Central memory CD8-positive, alpha-beta T cell (primary cell): ENCODE measurements at regions not wholly inside any gene's neighbourhood (a gene's known extent, or its start where the extent isn't known, plus 50 kb on each side); places are given as distances from the start of the nearest gene placed in this dataset.

Experiments used
- ATAC-seq: fragments of 150-1000 bp; cut with Tn5 transposase; replicated peaks from 2 replicates; pipeline ENCODE4 v1.10.0; 2022; ENCODE audit warnings: mild to moderate bottlenecking, moderate FRiP score, moderate number of reproducible peaks; ENCODE audit not compliant: poor library complexity, severe bottlenecking; ENCODE audit errors: extremely low read depth
- DNase-seq, 2 donors: peaks; one replicate each; pipeline ENCODE4 v3.0.0; 2021; ENCODE audit warnings: low spot score in 2 of 2
- H3K27ac Mint-ChIP-seq: one replicate; pipeline ENCODE4 v1.8.0; 2022; ENCODE audit warnings: low read depth, mild to moderate bottlenecking, moderate library complexity, mixed read lengths
- H3K27me3 Mint-ChIP-seq: one replicate; pipeline ENCODE4 v1.8.0; 2022; ENCODE audit warnings: mixed read lengths
- H3K36me3 Mint-ChIP-seq: one replicate; pipeline ENCODE4 v1.8.0; 2022; ENCODE audit warnings: mild to moderate bottlenecking, moderate library complexity, mixed read lengths; ENCODE audit not compliant: insufficient read depth
- H3K4me1 Mint-ChIP-seq: one replicate; pipeline ENCODE4 v1.8.0; 2022; ENCODE audit warnings: mixed read lengths
- H3K4me3 Mint-ChIP-seq: one replicate; pipeline ENCODE4 v1.8.0; 2022; ENCODE audit warnings: mild to moderate bottlenecking, moderate library complexity, mixed read lengths
- H3K9me3 Mint-ChIP-seq: one replicate; pipeline ENCODE4 v1.8.0; 2022; ENCODE audit warnings: mixed read lengths

- Mint-ChIP-seq H3K4me3 (no peak overlapping the region), H3K4me1 (no peaks in the 10 kb centered on the region), H3K27me3 (no peaks in the 10 kb centered on the region), H3K9me3 (peaks cover 11% of the 10 kb centered on the region), H3K36me3 (peaks cover 1% of the 10 kb centered on the region), H3K27ac (no peak overlapping the region)
- ATAC-seq (no peak), DNase-seq (no peak)
These were observed 1313.7 kb upstream of the CDH8 start for GRCh38 chr16:63349961-63350360.

- no peak overlapping the region for H3K4me3 Mint-ChIP-seq
- DNase-seq: no peak
- no peaks in the 10 kb centered on the region for H3K27me3 Mint-ChIP-seq
- no peak for ATAC-seq
- no peaks in the 10 kb centered on the region for H3K4me1 Mint-ChIP-seq
- H3K36me3 Mint-ChIP-seq: no peaks in the 10 kb centered on the region
- H3K27ac Mint-ChIP-seq: no peak overlapping the region
- peaks cover 21% of the 10 kb centered on the region for H3K9me3 Mint-ChIP-seq
These were observed 1309.8 kb upstream of the CDH8 start for GRCh38 chr16:63346000-63346399.

DNA sequence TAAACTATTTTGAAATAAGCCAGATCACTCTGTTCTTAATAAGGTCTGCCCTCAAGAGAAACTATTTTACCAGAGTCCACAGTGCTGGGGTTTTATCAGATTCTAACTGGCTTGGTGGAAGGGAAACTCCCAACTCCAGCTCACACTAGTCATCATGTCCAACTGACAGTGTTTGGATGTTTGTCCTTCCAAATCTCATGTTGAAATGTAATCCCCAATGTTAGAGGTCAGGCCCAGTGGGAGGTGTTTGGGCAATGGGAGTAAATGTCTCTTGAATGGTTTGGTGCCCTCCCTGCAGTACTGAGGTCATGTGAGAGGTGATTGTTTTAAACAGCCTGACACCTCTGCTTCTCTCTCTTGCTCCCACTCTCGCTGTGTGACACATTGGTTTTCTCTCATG is 1301.0 kb upstream of the CDH8 start:
- H3K27ac Mint-ChIP-seq: no peak overlapping the region
- ATAC-seq: no peak
- H3K27me3 Mint-ChIP-seq: no peaks in the 10 kb centered on the region
- no peaks in the 10 kb centered on the region for H3K36me3 Mint-ChIP-seq
- no peak for DNase-seq
- H3K4me1 Mint-ChIP-seq: no peaks in the 10 kb centered on the region
- H3K4me3 Mint-ChIP-seq: no peak overlapping the region
- H3K9me3 Mint-ChIP-seq: peaks cover 27% of the 10 kb centered on the region

DNA sequence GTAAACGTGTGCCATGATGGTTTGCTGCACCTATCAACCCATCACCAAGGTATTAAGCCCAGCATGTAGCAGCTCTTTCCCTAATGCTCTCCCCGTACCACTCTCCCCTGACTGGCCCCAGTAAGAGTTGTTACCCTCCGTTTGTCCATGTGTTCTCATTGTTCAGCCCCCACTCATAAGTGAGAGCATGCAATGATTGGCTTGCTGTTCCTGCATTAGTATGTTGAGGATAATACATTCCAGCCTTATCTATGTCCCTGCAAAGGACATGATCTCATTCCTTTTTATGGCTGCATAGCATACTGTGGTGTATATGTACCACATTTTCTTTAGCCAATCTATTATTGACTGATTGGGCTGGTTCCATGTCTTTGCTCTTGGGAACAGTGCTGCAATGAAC is 1294.9 kb upstream of the CDH8 start:
- Mint-ChIP-seq H3K9me3 (peaks cover 17% of the 10 kb centered on the region), H3K4me1 (no peaks in the 10 kb centered on the region), H3K27me3 (no peaks in the 10 kb centered on the region), H3K36me3 (no peaks in the 10 kb centered on the region), H3K4me3 (no peak overlapping the region), H3K27ac (no peak overlapping the region)
- no peak for DNase-seq
- no peak for ATAC-seq

- no peak for ATAC-seq
- Mint-ChIP-seq H3K9me3 (peaks cover 14% of the 10 kb centered on the region), H3K36me3 (no peaks in the 10 kb centered on the region), H3K27me3 (no peaks in the 10 kb centered on the region), H3K4me1 (no peaks in the 10 kb centered on the region), H3K27ac (no peak overlapping the region), H3K4me3 (no peak overlapping the region)
- DNase-seq: no peak
These were observed 1290.6 kb upstream of the CDH8 start for GRCh38 chr16:63326736-63327339.

DNA sequence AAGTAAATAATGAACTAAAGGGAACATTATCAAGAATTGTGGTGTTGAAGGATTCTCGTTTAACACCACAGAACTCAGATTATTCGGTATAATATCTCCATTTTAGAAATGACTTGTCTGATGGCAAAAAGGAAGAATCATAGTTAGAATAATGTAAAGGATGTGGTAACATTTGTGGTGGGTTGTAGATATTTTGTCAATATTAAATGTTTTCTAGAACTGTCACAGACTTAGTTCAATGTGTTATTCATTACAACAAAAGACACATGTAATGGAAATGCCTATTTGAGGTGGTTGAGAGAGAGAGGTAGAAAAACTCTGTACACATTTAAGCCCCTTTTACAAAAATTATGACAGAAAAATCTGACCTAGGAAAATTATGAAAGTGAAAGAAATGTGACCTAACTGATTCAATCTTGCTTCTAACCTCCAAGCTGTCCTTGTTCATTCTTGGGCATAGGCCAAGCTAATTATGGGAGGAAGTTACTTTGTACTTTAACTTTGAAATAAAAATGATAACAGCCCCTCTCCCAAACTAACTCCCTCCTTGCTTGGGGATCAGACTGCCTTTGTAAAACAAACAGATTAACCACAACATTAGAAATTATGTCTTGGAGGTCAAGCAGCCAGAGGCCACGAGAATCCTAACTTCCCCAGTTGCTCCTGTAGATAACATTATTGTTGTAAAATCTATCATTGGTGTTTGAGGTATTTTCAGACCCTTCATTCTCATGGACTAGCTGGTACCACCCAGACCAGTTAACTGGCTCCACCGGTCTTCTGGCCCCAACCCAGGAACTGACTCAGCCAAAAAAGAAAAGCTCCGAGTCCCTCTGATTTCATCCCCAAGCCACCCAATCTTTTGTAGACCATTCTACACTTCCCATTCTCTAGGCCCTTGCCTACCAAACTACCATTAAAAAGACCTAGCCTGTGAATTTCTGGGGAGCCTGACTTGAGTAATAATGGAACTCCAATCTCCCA is 1287.8 kb upstream of the CDH8 start:
- Mint-ChIP-seq H3K9me3 (peaks cover 24% of the 10 kb centered on the region), H3K27me3 (no peaks in the 10 kb centered on the region), H3K4me3 (no peak overlapping the region), H3K36me3 (no peaks in the 10 kb centered on the region), H3K4me1 (no peaks in the 10 kb centered on the region), H3K27ac (no peak overlapping the region)
- ATAC-seq (no peak), DNase-seq (no peak)

- no peak overlapping the region for H3K4me3 Mint-ChIP-seq
- no peak for DNase-seq
- no peaks in the 10 kb centered on the region for H3K27me3 Mint-ChIP-seq
- H3K36me3 Mint-ChIP-seq: no peaks in the 10 kb centered on the region
- no peaks in the 10 kb centered on the region for H3K4me1 Mint-ChIP-seq
- H3K9me3 Mint-ChIP-seq: peaks cover 21% of the 10 kb centered on the region
- no peak overlapping the region for H3K27ac Mint-ChIP-seq
- no peak for ATAC-seq
These were observed 1286.8 kb upstream of the CDH8 start for GRCh38 chr16:63323055-63323454.

GRCh38 chr16:63315229-63315628 is 1279.0 kb upstream of the CDH8 start:
- no peaks in the 10 kb centered on the region for H3K4me1 Mint-ChIP-seq
- no peak for ATAC-seq
- H3K27me3 Mint-ChIP-seq: no peaks in the 10 kb centered on the region
- H3K4me3 Mint-ChIP-seq: no peak overlapping the region
- peaks cover 31% of the 10 kb centered on the region for H3K9me3 Mint-ChIP-seq
- H3K36me3 Mint-ChIP-seq: no peaks in the 10 kb centered on the region
- DNase-seq: no peak
- no peak overlapping the region for H3K27ac Mint-ChIP-seq

DNA sequence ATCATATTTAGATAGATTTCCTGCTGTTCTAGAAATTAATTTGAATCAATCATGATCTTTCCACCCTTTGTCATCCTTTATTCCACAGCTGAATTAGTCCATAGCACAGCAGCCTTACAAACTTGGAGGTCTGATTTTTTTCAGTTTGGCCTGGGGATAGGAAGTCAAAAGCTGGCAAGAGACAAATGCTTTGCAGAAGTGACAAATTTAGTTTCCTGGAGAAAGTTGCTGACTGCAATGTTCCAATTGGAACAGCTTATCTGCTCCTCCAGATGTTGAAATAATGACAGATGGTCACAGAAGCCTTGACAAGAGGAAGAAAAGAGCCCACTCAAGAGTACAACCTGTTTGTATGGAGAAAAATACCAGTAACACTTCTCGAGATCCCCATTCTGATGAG is 1276.1 kb upstream of the CDH8 start:
- Mint-ChIP-seq H3K4me1 (no peaks in the 10 kb centered on the region), H3K27ac (no peak overlapping the region), H3K4me3 (no peak overlapping the region), H3K27me3 (no peaks in the 10 kb centered on the region), H3K9me3 (peaks cover 25% of the 10 kb centered on the region), H3K36me3 (no peaks in the 10 kb centered on the region)
- DNase-seq: no peak
- no peak for ATAC-seq

DNA sequence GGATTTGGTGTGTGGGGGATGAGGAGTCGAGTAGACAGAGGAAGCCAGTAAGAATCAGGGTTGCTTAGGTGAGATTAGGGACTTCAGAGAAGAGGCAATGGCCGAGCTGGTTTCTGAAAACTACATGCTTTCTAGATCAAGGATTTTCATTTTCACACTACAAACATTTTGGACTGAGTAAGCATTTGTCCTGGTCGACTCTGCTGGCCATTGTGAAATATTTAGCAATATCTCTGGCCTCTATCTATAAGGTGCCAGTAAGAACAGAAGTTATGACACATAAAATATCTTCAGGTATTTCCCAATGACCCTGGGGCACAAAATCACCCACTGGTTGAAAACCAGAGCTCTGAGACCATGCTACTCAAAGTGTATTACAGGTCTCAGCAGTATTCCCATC is 1275.1 kb upstream of the CDH8 start:
- no peaks in the 10 kb centered on the region for H3K4me1 Mint-ChIP-seq
- DNase-seq: no peak
- no peak for ATAC-seq

DNA sequence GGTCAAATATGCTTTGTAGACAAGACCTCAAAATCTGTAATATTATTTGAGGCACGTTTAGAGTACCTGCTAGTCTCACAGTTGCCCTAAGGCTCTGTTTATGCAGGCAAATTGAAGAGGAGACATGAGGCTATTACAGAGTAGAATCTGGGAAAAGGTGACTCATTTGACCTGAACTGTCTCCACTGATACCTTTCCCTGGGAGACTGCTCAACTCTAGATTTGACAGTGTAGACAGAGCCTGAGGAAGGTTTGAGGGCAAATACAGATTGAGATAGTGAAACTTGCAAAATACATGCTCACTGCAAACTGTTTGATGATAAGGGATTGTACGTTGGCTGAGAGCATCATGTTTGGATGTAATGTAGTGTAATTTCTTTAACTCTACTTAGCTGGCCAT is 1266.6 kb upstream of the CDH8 start:
- Mint-ChIP-seq H3K4me3 (no peak overlapping the region), H3K4me1 (no peaks in the 10 kb centered on the region), H3K27ac (no peak overlapping the region), H3K9me3 (peaks cover 29% of the 10 kb centered on the region), H3K27me3 (no peaks in the 10 kb centered on the region), H3K36me3 (no peaks in the 10 kb centered on the region)
- DNase-seq (no peak), ATAC-seq (no peak)

More for the DNA sequence above, 1275.1 kb upstream of the CDH8 start:
- Mint-ChIP-seq H3K9me3 (peaks cover 23% of the 10 kb centered on the region), H3K27ac (no peak overlapping the region), H3K27me3 (no peaks in the 10 kb centered on the region), H3K4me3 (no peak overlapping the region), H3K36me3 (no peaks in the 10 kb centered on the region)

DNA sequence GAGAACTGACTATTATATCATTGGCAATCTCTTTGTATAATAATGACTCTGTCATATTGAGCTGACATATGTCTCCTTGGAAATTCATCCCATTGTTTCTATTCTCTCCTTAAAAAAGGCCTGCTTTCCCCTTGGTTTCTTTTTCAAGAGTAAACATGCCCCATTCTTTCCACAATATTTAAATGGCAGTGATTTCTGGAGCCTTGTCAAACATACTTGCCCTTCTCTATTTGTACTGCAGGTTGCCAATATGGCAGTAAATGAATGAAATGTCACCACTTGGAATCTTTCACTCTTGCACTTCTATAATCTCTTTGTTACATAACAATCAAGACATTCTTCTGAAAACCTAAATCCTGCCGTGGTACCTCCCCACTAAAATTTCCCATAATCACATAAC is 1265.1 kb upstream of the CDH8 start:
- DNase-seq (no peak), ATAC-seq (no peak)
- Mint-ChIP-seq H3K4me1 (no peaks in the 10 kb centered on the region), H3K4me3 (no peak overlapping the region), H3K27ac (no peak overlapping the region), H3K9me3 (peaks cover 31% of the 10 kb centered on the region), H3K27me3 (no peaks in the 10 kb centered on the region), H3K36me3 (no peaks in the 10 kb centered on the region)

DNA sequence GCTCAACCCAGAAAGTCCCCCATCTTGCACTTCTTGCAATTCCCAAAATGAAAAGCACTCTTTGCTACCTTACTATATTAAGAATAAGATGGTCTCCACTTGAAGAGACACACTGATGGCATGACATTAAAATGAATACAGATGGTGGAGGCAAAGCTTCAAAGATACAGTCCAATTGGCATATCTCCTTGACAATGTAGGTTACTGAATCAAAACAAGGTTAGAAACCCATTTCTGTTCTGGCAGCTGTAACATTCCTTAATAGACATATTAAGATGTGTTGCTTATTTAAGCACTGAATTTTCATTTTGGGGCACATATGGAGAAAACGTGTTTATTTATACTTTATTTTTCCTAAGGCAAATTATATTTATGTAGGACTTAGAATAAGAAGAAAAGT is 1262.8 kb upstream of the CDH8 start:
- no peak for ATAC-seq
- no peaks in the 10 kb centered on the region for H3K36me3 Mint-ChIP-seq
- no peaks in the 10 kb centered on the region for H3K4me1 Mint-ChIP-seq
- no peak overlapping the region for H3K4me3 Mint-ChIP-seq
- H3K9me3 Mint-ChIP-seq: peaks cover 25% of the 10 kb centered on the region
- no peak for DNase-seq
- no peak overlapping the region for H3K27ac Mint-ChIP-seq
- no peaks in the 10 kb centered on the region for H3K27me3 Mint-ChIP-seq
